A549 (cell line): ENCODE measurements at regions not wholly inside any gene's neighbourhood (a gene's known extent, or its start where the extent isn't known, plus 50 kb on each side); places are given as distances from the start of the nearest gene placed in this dataset.

ENCODE experiments used
- ELK1 ChIP-seq: fragments of 150-350 bp; IDR thresholded peaks from 2 replicates; pipeline ENCODE4 v1.6.1; 2014; ENCODE audit warnings: low read depth, mild to moderate bottlenecking, low read length
- HOXB13 ChIP-seq: fragments of 250-450 bp; sonication (Bioruptor Pico); IDR thresholded peaks from 2 replicates; pipeline ENCODE4 v1.5.0; 2020; ENCODE audit warnings: low read depth, mild to moderate bottlenecking, moderate library complexity
- TF ChIP-seq, protein P1 (sequence below): fragments of >200 bp; sonication (Bioruptor Twin); formaldehyde crosslinking; IDR thresholded peaks from 3 replicates; pipeline ENCODE4 v1.5.1; 2016

GRCh38 chr16:51224317-51224716 is 73.2 kb upstream of the SALL1 start:
- TF ChIP-seq, protein P1, sequence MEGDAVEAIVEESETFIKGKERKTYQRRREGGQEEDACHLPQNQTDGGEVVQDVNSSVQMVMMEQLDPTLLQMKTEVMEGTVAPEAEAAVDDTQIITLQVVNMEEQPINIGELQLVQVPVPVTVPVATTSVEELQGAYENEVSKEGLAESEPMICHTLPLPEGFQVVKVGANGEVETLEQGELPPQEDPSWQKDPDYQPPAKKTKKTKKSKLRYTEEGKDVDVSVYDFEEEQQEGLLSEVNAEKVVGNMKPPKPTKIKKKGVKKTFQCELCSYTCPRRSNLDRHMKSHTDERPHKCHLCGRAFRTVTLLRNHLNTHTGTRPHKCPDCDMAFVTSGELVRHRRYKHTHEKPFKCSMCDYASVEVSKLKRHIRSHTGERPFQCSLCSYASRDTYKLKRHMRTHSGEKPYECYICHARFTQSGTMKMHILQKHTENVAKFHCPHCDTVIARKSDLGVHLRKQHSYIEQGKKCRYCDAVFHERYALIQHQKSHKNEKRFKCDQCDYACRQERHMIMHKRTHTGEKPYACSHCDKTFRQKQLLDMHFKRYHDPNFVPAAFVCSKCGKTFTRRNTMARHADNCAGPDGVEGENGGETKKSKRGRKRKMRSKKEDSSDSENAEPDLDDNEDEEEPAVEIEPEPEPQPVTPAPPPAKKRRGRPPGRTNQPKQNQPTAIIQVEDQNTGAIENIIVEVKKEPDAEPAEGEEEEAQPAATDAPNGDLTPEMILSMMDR, result no peak
- TF ChIP-seq HOXB13 (CRISPR knock-in tag) (no peak), ELK1 (no peak)
